ENCODE measurements at regions not wholly inside any gene's neighbourhood (a gene's known extent, or its start where the extent isn't known, plus 50 kb on each side); places are given as distances from the start of the nearest gene placed in this dataset.

DNA sequence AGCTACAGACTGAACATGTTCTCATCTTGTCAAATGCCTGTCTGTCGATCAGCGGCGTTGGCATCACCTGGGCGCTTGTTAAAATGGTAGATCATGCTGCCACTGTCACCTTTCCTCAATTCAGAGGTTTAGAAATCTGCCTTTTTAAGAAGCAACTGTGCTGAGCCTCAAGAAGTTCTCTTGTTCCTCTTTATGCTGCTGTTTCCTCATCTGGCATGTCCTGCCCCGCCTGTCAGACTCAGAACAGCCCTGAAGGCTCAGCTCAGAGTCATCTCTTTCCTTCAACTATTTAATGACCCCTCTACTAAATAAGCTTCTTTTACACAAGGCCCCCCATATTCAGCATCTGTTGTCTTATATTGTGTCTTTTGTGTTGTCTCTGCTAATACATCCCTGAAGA lies 368.2 kb downstream of the EPM2A start:
- H3K36me3 ChIP-seq (ENCODE audit: insufficient read depth, low read length, poor library complexity, severe bottlenecking) = no peaks in the 10 kb centered on the region
- no peaks in the 10 kb centered on the region for H3K27me3 ChIP-seq (replicated peaks; ENCODE audit: insufficient read depth, low read depth, low read length, poor library complexity)
- DNase-seq (ENCODE audit: low spot score) = no peak
- no TSS peak for BruUV-seq (replicated peaks)
- intact Hi-C loops (cut with micrococcal nuclease; ENCODE audit: unreplicated experiment) = no loop called here
- POLR2A ChIA-PET (ENCODE audit: low non-redundant PET) = no interaction called here
- H3K4me3 ChIP-seq (ENCODE audit: low read depth, low read length, poor library complexity, severe bottlenecking) = no peak overlapping the region
- TF ChIP-seq EZH2 (IDR thresholded peaks at IDR 0.05; ENCODE audit: borderline replicate concordance, low read depth, low read length, poor library complexity, severe bottlenecking) = no peak
- TF ChIP-seq, protein P1, sequence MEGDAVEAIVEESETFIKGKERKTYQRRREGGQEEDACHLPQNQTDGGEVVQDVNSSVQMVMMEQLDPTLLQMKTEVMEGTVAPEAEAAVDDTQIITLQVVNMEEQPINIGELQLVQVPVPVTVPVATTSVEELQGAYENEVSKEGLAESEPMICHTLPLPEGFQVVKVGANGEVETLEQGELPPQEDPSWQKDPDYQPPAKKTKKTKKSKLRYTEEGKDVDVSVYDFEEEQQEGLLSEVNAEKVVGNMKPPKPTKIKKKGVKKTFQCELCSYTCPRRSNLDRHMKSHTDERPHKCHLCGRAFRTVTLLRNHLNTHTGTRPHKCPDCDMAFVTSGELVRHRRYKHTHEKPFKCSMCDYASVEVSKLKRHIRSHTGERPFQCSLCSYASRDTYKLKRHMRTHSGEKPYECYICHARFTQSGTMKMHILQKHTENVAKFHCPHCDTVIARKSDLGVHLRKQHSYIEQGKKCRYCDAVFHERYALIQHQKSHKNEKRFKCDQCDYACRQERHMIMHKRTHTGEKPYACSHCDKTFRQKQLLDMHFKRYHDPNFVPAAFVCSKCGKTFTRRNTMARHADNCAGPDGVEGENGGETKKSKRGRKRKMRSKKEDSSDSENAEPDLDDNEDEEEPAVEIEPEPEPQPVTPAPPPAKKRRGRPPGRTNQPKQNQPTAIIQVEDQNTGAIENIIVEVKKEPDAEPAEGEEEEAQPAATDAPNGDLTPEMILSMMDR (conservative IDR thresholded peaks at IDR 0.05; ENCODE audit: low read depth, low read length) = no peak
- CTCF ChIA-PET = no interaction called here
- no peak overlapping the region for H3K27ac ChIP-seq (ENCODE audit: low read depth, low read length, poor library complexity, severe bottlenecking)
- no peaks in the 10 kb centered on the region for H3K4me1 ChIP-seq (ENCODE audit: insufficient read depth, low read length, poor library complexity, severe bottlenecking)
- H3K9me3 ChIP-seq (ENCODE audit: low read depth, low read length, poor library complexity, severe bottlenecking) = peaks cover 5% of the 10 kb centered on the region

DNA sequence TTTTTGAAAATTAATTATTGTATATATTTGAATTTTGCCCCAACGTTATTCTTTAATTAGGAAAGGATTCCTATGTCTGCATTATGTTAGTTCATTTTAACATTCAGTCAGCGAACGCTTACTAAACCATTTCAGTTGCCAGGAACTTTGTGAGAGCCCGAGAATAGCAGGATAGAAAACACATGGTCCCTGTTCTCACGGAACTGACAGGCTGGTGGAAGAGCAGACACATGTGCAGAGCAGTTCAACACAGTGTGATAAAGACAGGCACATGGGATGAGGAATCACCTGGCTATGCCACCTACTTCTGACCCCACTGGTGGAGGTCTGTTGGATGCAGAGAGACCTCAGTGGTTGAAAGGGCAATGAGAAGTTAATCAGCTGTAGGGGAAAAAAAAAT lies 367.2 kb downstream of the EPM2A start:
- no TSS peak for BruUV-seq (replicated peaks)
- CTCF ChIA-PET = no interaction called here
- Histone ChIP-seq H3K4me3 (ENCODE audit: low read depth, low read length, poor library complexity, severe bottlenecking) (no peak overlapping the region), H3K36me3 (ENCODE audit: insufficient read depth, low read length, poor library complexity, severe bottlenecking) (no peaks in the 10 kb centered on the region), H3K27ac (ENCODE audit: low read depth, low read length, poor library complexity, severe bottlenecking) (no peak overlapping the region), H3K9me3 (ENCODE audit: low read depth, low read length, poor library complexity, severe bottlenecking) (peaks cover 5% of the 10 kb centered on the region), H3K4me1 (ENCODE audit: insufficient read depth, low read length, poor library complexity, severe bottlenecking) (no peaks in the 10 kb centered on the region), H3K27me3 (replicated peaks; ENCODE audit: insufficient read depth, low read depth, low read length, poor library complexity) (no peaks in the 10 kb centered on the region)
- intact Hi-C loops (cut with micrococcal nuclease; ENCODE audit: unreplicated experiment) = no loop called here
- no peak for DNase-seq (ENCODE audit: low spot score)
- POLR2A ChIA-PET (ENCODE audit: low non-redundant PET) = no interaction called here
- no peak for TF ChIP-seq EZH2 (IDR thresholded peaks at IDR 0.05; ENCODE audit: borderline replicate concordance, low read depth, low read length, poor library complexity, severe bottlenecking)
- TF ChIP-seq, protein P1 (conservative IDR thresholded peaks at IDR 0.05; ENCODE audit: low read depth, low read length) = no peak

DNA sequence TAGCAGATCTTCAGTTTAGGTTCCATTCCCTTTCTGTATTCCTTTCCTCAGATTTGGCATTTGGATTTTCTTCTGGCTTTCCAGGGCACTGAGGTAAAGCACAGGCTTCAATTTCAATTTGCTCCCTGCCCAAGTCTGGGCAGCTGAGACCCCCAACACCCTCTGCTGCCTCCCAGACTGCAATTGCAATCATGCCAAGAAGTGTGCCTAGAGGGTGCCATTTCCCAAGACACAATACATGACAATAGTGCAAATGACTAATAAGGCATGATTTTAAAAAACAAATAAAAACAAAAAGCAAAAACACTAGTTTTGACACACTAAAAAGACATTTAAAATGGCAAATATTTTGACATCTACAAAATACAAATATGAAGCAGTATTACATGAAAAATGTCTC lies 364.8 kb downstream of the EPM2A start:
- no peak overlapping the region for H3K4me3 ChIP-seq (ENCODE audit: low read depth, low read length, poor library complexity, severe bottlenecking)
- DNase-seq (ENCODE audit: low spot score) = no peak
- no peak for TF ChIP-seq EZH2 (IDR thresholded peaks at IDR 0.05; ENCODE audit: borderline replicate concordance, low read depth, low read length, poor library complexity, severe bottlenecking)
- TF ChIP-seq, protein P1 (conservative IDR thresholded peaks at IDR 0.05; ENCODE audit: low read depth, low read length) = no peak
- H3K27ac ChIP-seq (ENCODE audit: low read depth, low read length, poor library complexity, severe bottlenecking) = no peak overlapping the region
- no peaks in the 10 kb centered on the region for H3K27me3 ChIP-seq (replicated peaks; ENCODE audit: insufficient read depth, low read depth, low read length, poor library complexity)
- CTCF ChIA-PET = no interaction called here
- H3K4me1 ChIP-seq (ENCODE audit: insufficient read depth, low read length, poor library complexity, severe bottlenecking) = no peaks in the 10 kb centered on the region
- no peaks in the 10 kb centered on the region for H3K36me3 ChIP-seq (ENCODE audit: insufficient read depth, low read length, poor library complexity, severe bottlenecking)
- POLR2A ChIA-PET (ENCODE audit: low non-redundant PET) = no interaction called here
- no peaks in the 10 kb centered on the region for H3K9me3 ChIP-seq (ENCODE audit: low read depth, low read length, poor library complexity, severe bottlenecking)
- intact Hi-C loops (cut with micrococcal nuclease; ENCODE audit: unreplicated experiment) = no loop called here
- BruUV-seq (replicated peaks) = no TSS peak
